RWPE2 (cell line): ENCODE measurements at regions not wholly inside any gene's neighbourhood (a gene's known extent, or its start where the extent isn't known, plus 50 kb on each side); places are given as distances from the start of the nearest gene placed in this dataset.

Experiments
- ATAC-seq: fragments of 200-7000 bp; cut with Tn5 transposase; 3 replicates; pipeline ENCODE4 v1.9.1; 2021; ENCODE audit warnings: low read depth
- DNase-seq: peaks from one replicate; pipeline ENCODE4 v3.0.0-alpha.2; 2020; ENCODE audit warnings: low spot score
- H3K27ac ChIP-seq: fragments of 450-650 bp; 2 replicates; pipeline ENCODE4 v1.5.1; 2017; ENCODE audit warnings: mild to moderate bottlenecking; ENCODE audit not compliant: poor library complexity, severe bottlenecking
- H3K27me3 ChIP-seq: fragments of 250-450 bp; sonication (Bioruptor Pico); 2 replicates; pipeline ENCODE4 v1.5.1; 2021; ENCODE audit warnings: mild to moderate bottlenecking, moderate library complexity; ENCODE audit not compliant: insufficient read depth, poor library complexity, severe bottlenecking
- H3K36me3 ChIP-seq: fragments of 250-450 bp; sonication (Bioruptor Pico); 2 replicates; pipeline ENCODE4 v1.5.1; 2020; ENCODE audit warnings: low read depth, mild to moderate bottlenecking, moderate library complexity
- H3K4me1 ChIP-seq: fragments of 250-450 bp; sonication (Bioruptor Pico); 2 replicates; pipeline ENCODE4 v1.5.1; 2021; ENCODE audit warnings: mild to moderate bottlenecking, moderate library complexity; ENCODE audit not compliant: insufficient read depth, poor library complexity, severe bottlenecking
- H3K4me3 ChIP-seq: fragments of 250-450 bp; sonication (Bioruptor Pico); 2 replicates; pipeline ENCODE4 v1.5.1; 2021; ENCODE audit warnings: mild to moderate bottlenecking, moderate library complexity; ENCODE audit not compliant: severe bottlenecking
- H3K9me3 ChIP-seq: fragments of 250-450 bp; sonication (Bioruptor Pico); 2 replicates; pipeline ENCODE4 v1.5.1; 2021; ENCODE audit warnings: mild to moderate bottlenecking, moderate library complexity; ENCODE audit not compliant: severe bottlenecking
- TF ChIP-seq, protein P1 (sequence below): fragments of 450-650 bp; IDR thresholded peaks from one replicate; pipeline ENCODE4 v1.5.1; 2017; ENCODE audit warnings: mild to moderate bottlenecking, moderate library complexity; ENCODE audit not compliant: poor library complexity, severe bottlenecking

- no peak for ATAC-seq
- H3K9me3 ChIP-seq: no peaks in the 10 kb centered on the region
- H3K27me3 ChIP-seq: no peaks in the 10 kb centered on the region
- TF ChIP-seq, protein P1, sequence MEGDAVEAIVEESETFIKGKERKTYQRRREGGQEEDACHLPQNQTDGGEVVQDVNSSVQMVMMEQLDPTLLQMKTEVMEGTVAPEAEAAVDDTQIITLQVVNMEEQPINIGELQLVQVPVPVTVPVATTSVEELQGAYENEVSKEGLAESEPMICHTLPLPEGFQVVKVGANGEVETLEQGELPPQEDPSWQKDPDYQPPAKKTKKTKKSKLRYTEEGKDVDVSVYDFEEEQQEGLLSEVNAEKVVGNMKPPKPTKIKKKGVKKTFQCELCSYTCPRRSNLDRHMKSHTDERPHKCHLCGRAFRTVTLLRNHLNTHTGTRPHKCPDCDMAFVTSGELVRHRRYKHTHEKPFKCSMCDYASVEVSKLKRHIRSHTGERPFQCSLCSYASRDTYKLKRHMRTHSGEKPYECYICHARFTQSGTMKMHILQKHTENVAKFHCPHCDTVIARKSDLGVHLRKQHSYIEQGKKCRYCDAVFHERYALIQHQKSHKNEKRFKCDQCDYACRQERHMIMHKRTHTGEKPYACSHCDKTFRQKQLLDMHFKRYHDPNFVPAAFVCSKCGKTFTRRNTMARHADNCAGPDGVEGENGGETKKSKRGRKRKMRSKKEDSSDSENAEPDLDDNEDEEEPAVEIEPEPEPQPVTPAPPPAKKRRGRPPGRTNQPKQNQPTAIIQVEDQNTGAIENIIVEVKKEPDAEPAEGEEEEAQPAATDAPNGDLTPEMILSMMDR: no peak
- DNase-seq: no peak
- no peaks in the 10 kb centered on the region for H3K36me3 ChIP-seq
- H3K4me3 ChIP-seq: no peak overlapping the region
- H3K27ac ChIP-seq: no peak overlapping the region
- H3K4me1 ChIP-seq: no peaks in the 10 kb centered on the region
Measured at GRCh38 chr4:58050439-58050838, 940.3 kb upstream of the IGFBP7 start.

DNA sequence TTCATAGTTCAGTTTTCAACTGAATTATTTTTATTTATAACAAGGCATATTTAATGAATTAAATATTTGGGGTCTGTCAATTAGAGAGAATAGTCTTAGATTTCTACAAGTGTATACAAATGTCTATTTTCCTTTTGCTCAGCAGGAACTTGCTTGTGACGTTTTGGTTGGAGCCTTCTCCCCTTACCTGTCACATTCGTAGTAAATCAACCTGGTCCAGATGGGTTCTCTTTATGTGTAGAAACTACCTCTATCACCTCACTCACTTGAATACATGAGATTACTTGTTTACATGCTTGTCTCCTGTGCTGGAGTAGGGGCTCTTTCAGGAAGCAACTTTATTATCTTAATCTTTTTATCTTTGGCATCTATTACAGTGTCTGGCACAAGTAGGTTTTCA is 938.3 kb upstream of the IGFBP7 start:
- ATAC-seq (no peak), DNase-seq (no peak)
- Histone ChIP-seq H3K4me3 (no peak overlapping the region), H3K27ac (no peak overlapping the region), H3K9me3 (no peaks in the 10 kb centered on the region), H3K36me3 (no peaks in the 10 kb centered on the region), H3K4me1 (no peaks in the 10 kb centered on the region), H3K27me3 (no peaks in the 10 kb centered on the region)
- TF ChIP-seq, protein P1: no peak

DNA sequence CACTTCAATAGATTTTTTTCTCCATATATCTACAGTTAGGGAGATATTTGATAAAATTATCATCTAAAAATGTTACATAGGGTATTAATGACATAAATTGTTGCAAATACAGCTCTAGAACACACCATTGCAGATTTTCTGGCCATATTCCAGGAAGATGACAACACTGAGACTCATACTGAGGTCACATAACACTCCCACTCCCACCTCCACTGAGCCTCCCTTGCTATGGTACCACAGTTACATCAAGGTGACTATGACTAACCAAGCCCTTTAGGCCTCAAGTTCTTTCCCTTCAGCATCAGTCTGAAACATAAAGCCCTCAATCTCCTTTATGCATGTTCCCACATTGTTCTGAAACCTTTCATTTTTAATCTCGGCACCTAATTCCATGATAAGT is 932.0 kb upstream of the IGFBP7 start:
- no peaks in the 10 kb centered on the region for H3K4me1 ChIP-seq
- H3K27ac ChIP-seq: no peak overlapping the region
- H3K27me3 ChIP-seq: no peaks in the 10 kb centered on the region
- no peak for DNase-seq
- no peaks in the 10 kb centered on the region for H3K36me3 ChIP-seq
- no peak for ATAC-seq
- TF ChIP-seq, protein P1: no peak
- no peak overlapping the region for H3K4me3 ChIP-seq
- no peaks in the 10 kb centered on the region for H3K9me3 ChIP-seq

DNA sequence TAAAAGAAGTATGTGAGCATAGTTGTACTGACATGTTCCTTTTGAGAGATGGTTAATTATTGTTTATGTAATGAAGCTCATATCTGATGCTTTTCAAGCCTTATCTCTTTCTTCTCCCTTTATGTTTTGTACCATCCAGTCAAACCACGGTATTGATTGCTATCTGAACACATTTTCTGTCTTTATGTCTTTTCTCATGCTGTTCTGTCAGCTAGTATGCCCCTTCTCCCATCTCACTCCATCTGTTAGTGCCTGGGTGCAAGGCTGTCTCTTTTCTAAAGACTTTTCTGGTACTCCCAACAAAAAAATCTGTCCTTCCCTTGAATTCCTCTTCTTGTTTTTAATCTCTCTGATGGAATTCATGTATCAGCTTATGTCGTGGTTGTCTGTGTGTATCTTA is 883.8 kb upstream of the IGFBP7 start:
- TF ChIP-seq, protein P1: no peak
- H3K27ac ChIP-seq: no peak overlapping the region
- no peaks in the 10 kb centered on the region for H3K36me3 ChIP-seq
- H3K27me3 ChIP-seq: peaks cover 3% of the 10 kb centered on the region
- DNase-seq (no peak), ATAC-seq (no peak)
- H3K4me3 ChIP-seq: no peak overlapping the region
- no peaks in the 10 kb centered on the region for H3K9me3 ChIP-seq
- no peaks in the 10 kb centered on the region for H3K4me1 ChIP-seq

DNA sequence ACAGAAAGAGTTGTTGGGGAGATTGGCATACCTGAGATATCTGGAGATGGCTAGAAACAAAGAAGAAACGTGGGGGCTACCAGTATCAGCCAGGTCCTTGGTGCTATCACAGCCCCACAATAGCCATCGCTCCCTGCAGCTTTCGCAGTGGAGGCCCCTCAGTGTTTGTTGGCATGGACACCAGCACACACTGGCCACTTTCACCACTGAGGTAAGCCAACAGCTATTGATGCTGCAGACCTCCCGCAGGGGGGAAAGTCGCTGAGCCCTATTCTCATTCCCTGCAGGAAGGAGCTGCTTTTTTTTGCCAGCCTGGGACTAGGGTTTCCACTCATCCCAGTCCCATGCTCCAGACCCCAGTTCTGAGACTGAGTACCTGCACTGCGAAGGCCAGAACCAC is 879.2 kb upstream of the IGFBP7 start:
- H3K4me3 ChIP-seq: no peak overlapping the region
- H3K27ac ChIP-seq: no peak overlapping the region
- no peaks in the 10 kb centered on the region for H3K4me1 ChIP-seq
- DNase-seq (no peak), ATAC-seq (no peak)
- H3K9me3 ChIP-seq: no peaks in the 10 kb centered on the region
- H3K27me3 ChIP-seq: no peaks in the 10 kb centered on the region
- no peaks in the 10 kb centered on the region for H3K36me3 ChIP-seq
- TF ChIP-seq, protein P1: no peak
